Endothelial cell of umbilical vein (primary cell): ENCODE measurements at regions not wholly inside any gene's neighbourhood (a gene's known extent, or its start where the extent isn't known, plus 50 kb on each side); places are given as distances from the start of the nearest gene placed in this dataset.

ENCODE experiments used
- BruUV-seq: library from RNA; stranded (reverse); fragments of 400-500 nt; replicated peaks from 2 replicates; lab custom pipeline; 2021; lab: Mats Ljungman, UMichigan
- CTCF ChIA-PET: fragments of 300-600, 350-600 bp; sonication (Branson Sonifier 250); formaldehyde crosslinking; loops from one replicate; lab custom pipeline; 2021; ENCODE audit warnings: antibody characterized with exemption, inconsistent platforms; lab: Charles Lee
- POLR2A ChIA-PET: fragments of 300-600, 350-600 bp; sonication (Branson Sonifier 250); formaldehyde crosslinking; loops from one replicate; lab custom pipeline; 2021; ENCODE audit warnings: antibody characterized with exemption, inconsistent platforms; lab: Charles Lee
- DNase-seq: peaks from one replicate; pipeline ENCODE4 v3.0.0-alpha.2; 2011; ENCODE audit warnings: low read depth, low spot score
- FAIRE-seq: peaks from 2 replicates; lab custom pipeline; 2011; peaks lifted over from hg19 to GRCh38; lab: Jason Lieb, UNC
- H2AFZ ChIP-seq: 2 replicates; pipeline ENCODE4 v1.6.0; 2012; ENCODE audit warnings: low read depth, low read length, control low read depth, inconsistent platforms
- H3K27ac ChIP-seq: 2 replicates; pipeline ENCODE4 v1.5.1; 2011; ENCODE audit warnings: low read depth, mild to moderate bottlenecking, control low read depth, low read length, moderate library complexity; ENCODE audit not compliant: insufficient read depth
- H3K27me3 ChIP-seq, 2 experiments: 2 replicates each; pipeline versions ENCODE4 v1.6.0 to v1.6.1; 2011; ENCODE audit warnings: low read length in 2 of 2, mixed read lengths in 1 of 2; ENCODE audit not compliant: control insufficient read depth in 2 of 2, insufficient read depth in 2 of 2
- H3K36me3 ChIP-seq, 2 experiments: 2 replicates in 1 of 2; 3 replicates in 1 of 2; pipeline ENCODE4 v1.5.1; 2011; ENCODE audit warnings: low read length in 2 of 2, mild to moderate bottlenecking in 1 of 2, moderate library complexity in 1 of 2; ENCODE audit not compliant: control insufficient read depth in 2 of 2, insufficient read depth in 2 of 2; ENCODE audit errors: extremely low read depth in 1 of 2
- H3K4me1 ChIP-seq: 3 replicates; pipeline ENCODE4 v1.5.1; 2011; ENCODE audit warnings: mild to moderate bottlenecking, low read length; ENCODE audit not compliant: control insufficient read depth, insufficient read depth; ENCODE audit errors: extremely low read depth
- H3K4me2 ChIP-seq: 2 replicates; pipeline ENCODE4 v1.6.1; 2011; ENCODE audit warnings: low read length, control low read depth, mixed read lengths; ENCODE audit not compliant: insufficient read depth
- H3K4me3 ChIP-seq, 3 experiments: fragments of 200-600 bp in 1 of 3; sonication (generic), shearing (Covaris generic) in 1 of 3; replicated peaks in 1 of 3; 2 replicates each; pipeline ENCODE4 v1.5.1; 2011 to 2016; ENCODE audit warnings: control low read depth in 3 of 3, low read length in 3 of 3, mild to moderate bottlenecking in 2 of 3, inconsistent platforms in 1 of 3, low read depth in 1 of 3, moderate library complexity in 1 of 3; ENCODE audit not compliant: insufficient read depth in 1 of 3
- H3K79me2 ChIP-seq: 2 replicates; pipeline ENCODE4 v1.6.0; 2012; ENCODE audit warnings: low read length, inconsistent platforms; ENCODE audit not compliant: control insufficient read depth, insufficient read depth
- H3K9ac ChIP-seq: replicated peaks from 2 replicates; pipeline ENCODE3; 2011; ENCODE audit warnings: low read length, control low read depth; ENCODE audit not compliant: insufficient read depth; ENCODE audit errors: extremely low read depth
- H3K9me1 ChIP-seq: replicated peaks from 3 replicates; pipeline ENCODE4 v1.6.0; 2011; ENCODE audit warnings: mild to moderate bottlenecking, low read length; ENCODE audit not compliant: control insufficient read depth, insufficient read depth; ENCODE audit errors: extremely low read depth
- H3K9me3 ChIP-seq: replicated peaks from 2 replicates; pipeline ENCODE4 v1.5.1; 2012; ENCODE audit warnings: low read length, inconsistent platforms; ENCODE audit not compliant: control insufficient read depth, insufficient read depth
- H4K20me1 ChIP-seq: replicated peaks from 2 replicates; pipeline ENCODE3; 2011; ENCODE audit warnings: mild to moderate bottlenecking, low read length; ENCODE audit not compliant: control insufficient read depth, insufficient read depth; ENCODE audit errors: extremely low read depth
- CTCF ChIP-seq, 2 donors: IDR thresholded peaks; 1 replicate in 1 of 2; 2 replicates in 1 of 2; pipeline ENCODE4 v1.5.1; 2011; ENCODE audit warnings: low read length in 2 of 2, mild to moderate bottlenecking in 2 of 2, moderate library complexity in 2 of 2, control low read depth in 1 of 2, inconsistent platforms in 1 of 2, low read depth in 1 of 2; ENCODE audit not compliant: insufficient read depth in 1 of 2; ENCODE audit errors: extremely low read depth in 1 of 2
- EZH2 ChIP-seq: IDR thresholded peaks from 2 replicates; pipeline ENCODE4 v1.6.1; 2012; ENCODE audit warnings: borderline replicate concordance, low read depth, mild to moderate bottlenecking, moderate library complexity, low read length, inconsistent platforms; ENCODE audit not compliant: severe bottlenecking
- FOS ChIP-seq: IDR thresholded peaks from 2 replicates; pipeline ENCODE4 v1.6.1; 2011; ENCODE audit warnings: mild to moderate bottlenecking, low read length, moderate library complexity, borderline replicate concordance; ENCODE audit not compliant: insufficient read depth
- GATA2 ChIP-seq: IDR thresholded peaks from 2 replicates; pipeline ENCODE4 v1.7.0; 2011; ENCODE audit warnings: low read depth, mild to moderate bottlenecking, moderate library complexity, mixed read lengths, low read length; ENCODE audit not compliant: insufficient read length, insufficient read depth
- JUN ChIP-seq: IDR thresholded peaks from 2 replicates; pipeline ENCODE4 v1.6.1; 2011; ENCODE audit warnings: borderline replicate concordance, low read depth; ENCODE audit not compliant: insufficient read length, insufficient read depth
- MAX ChIP-seq: IDR thresholded peaks from 2 replicates; pipeline ENCODE4 v1.6.1; 2011; ENCODE audit not compliant: insufficient read depth, insufficient read length
- MYC ChIP-seq: IDR thresholded peaks from one replicate; pipeline ENCODE4 v1.6.1; 2011; ENCODE audit warnings: mild to moderate bottlenecking, low read depth, low read length
- POLR2A ChIP-seq: IDR thresholded peaks from 2 replicates; pipeline ENCODE4 v1.6.1; 2012; ENCODE audit warnings: low read depth, mild to moderate bottlenecking, control low read depth, low read length
- POLR2AphosphoS5 ChIP-seq: IDR thresholded peaks from 2 replicates; pipeline ENCODE4 v1.6.1; 2012; ENCODE audit warnings: low read depth, mild to moderate bottlenecking, control low read depth, low read length, moderate library complexity; ENCODE audit not compliant: insufficient read depth
- dilution Hi-C: fragments of 300-500 bp; cut with MboI; formaldehyde crosslinking; loops from one replicate; pipeline ENCODE4 v1.15.0; 2019; ENCODE audit warnings: low sequenced_read_pairs; ENCODE audit not compliant: extremely low pct_ligation_motif_present
- intact Hi-C: fragments of 100-400 bp; cut with micrococcal nuclease; formaldehyde crosslinking; loops from one replicate; pipeline ENCODE4 v1.10.0; 2022

- no peak overlapping the region for H3K4me2 ChIP-seq
- TF ChIP-seq EZH2 (no peak), JUN (no peak), CTCF (IDR thresholded peaks at IDR 0.05; ENCODE audit: extremely low read depth in 1 of 2, insufficient read depth in 1 of 2, low read depth in 1 of 2, low read length in 2 of 2) (no peak), GATA2 (no peak), FOS (no peak), POLR2AphosphoS5 (no peak), MYC (no peak), MAX (no peak), POLR2A (no peak)
- FAIRE-seq, result no peak
- H3K4me3 ChIP-seq, result no peak overlapping the region
- no peaks in the 10 kb centered on the region for H3K9me3 ChIP-seq
- no peak overlapping the region for H3K9ac ChIP-seq
- ChIA-PET CTCF (no interaction called here), POLR2A (no interaction called here)
- dilution Hi-C loops (no loop called here), intact Hi-C loops (no loop called here)
- no peaks in the 10 kb centered on the region for H4K20me1 ChIP-seq
- no peaks in the 10 kb centered on the region for H3K79me2 ChIP-seq
- no TSS peak for BruUV-seq
- no peak overlapping the region for H2AFZ ChIP-seq
- no peaks in the 10 kb centered on the region for H3K36me3 ChIP-seq
- H3K27me3 ChIP-seq, result no peaks in the 10 kb centered on the region
- no peaks in the 10 kb centered on the region for H3K9me1 ChIP-seq
- no peaks in the 10 kb centered on the region for H3K4me1 ChIP-seq
- no peak overlapping the region for H3K27ac ChIP-seq
- no peak for DNase-seq
Measured at GRCh38 chr6:97557355-97557754, 274.3 kb upstream of the MMS22L start.
